ENCODE measurements at regions not wholly inside any gene's neighbourhood (a gene's known extent, or its start where the extent isn't known, plus 50 kb on each side); places are given as distances from the start of the nearest gene placed in this dataset.

GRCh38 chr15:99863550-99864198 is 130.4 kb upstream of the LYSMD4 start:
- Histone ChIP-seq H3K27me3 (ENCODE audit: control insufficient read depth, low read length) (no peaks in the 10 kb centered on the region), H3K79me2 (ENCODE audit: control insufficient read depth, low read length) (no peaks in the 10 kb centered on the region), H4K20me1 (ENCODE audit: control insufficient read depth, insufficient read depth, low read depth, low read length) (no peaks in the 10 kb centered on the region), H3K36me3 (ENCODE audit: control insufficient read depth, low read length) (no peaks in the 10 kb centered on the region), H3K4me1 (ENCODE audit: control insufficient read depth, low read length) (no peaks in the 10 kb centered on the region), H3K4me3 (ENCODE audit: low read length) (no peak overlapping the region), H3K27ac (ENCODE audit: low read depth, low read length) (no peak overlapping the region), H3K4me2 (ENCODE audit: low read length) (no peak overlapping the region), H3K9me3 (ENCODE audit: control insufficient read depth, insufficient read depth, low read length) (no peaks in the 10 kb centered on the region), H3K9me2 (replicated peaks; ENCODE audit: control insufficient read depth, low read length) (no peaks in the 10 kb centered on the region), H3F3A (ENCODE audit: control insufficient read depth, insufficient read depth) (no peaks in the 10 kb centered on the region)
- TF ChIP-seq EZH2phosphoT487 (IDR thresholded peaks at IDR 0.05; ENCODE audit: borderline replicate concordance, low read length): no peak
- no peak for TF ChIP-seq CTCF (IDR thresholded peaks at IDR 0.05; ENCODE audit: low read depth, low read length, poor library complexity, severe bottlenecking)

DNA sequence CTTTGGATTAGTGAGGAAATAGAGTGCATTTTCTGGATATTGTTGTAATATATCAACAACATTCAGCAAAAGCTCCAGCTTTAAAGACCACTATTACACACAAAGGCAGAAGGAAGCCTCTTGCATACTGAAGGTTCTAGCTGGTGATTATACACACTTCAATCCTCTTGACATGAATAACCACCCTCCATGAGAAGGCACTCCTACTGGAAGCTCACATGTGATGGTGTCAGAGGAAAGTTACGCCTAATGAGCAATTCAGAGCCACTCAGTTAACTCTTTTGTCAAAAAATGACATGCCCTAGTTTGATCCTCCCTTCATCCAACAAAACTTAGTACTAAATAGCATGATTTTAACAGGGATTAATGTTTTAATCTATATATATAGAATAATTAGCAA is 124.6 kb upstream of the LYSMD4 start:
- no peaks in the 10 kb centered on the region for H3K36me3 ChIP-seq (ENCODE audit: control insufficient read depth, low read length)
- H3F3A ChIP-seq (ENCODE audit: control insufficient read depth, insufficient read depth): no peaks in the 10 kb centered on the region
- no peaks in the 10 kb centered on the region for H3K27me3 ChIP-seq (ENCODE audit: control insufficient read depth, low read length)
- H3K9me3 ChIP-seq (ENCODE audit: control insufficient read depth, insufficient read depth, low read length): no peaks in the 10 kb centered on the region
- no peaks in the 10 kb centered on the region for H3K79me2 ChIP-seq (ENCODE audit: control insufficient read depth, low read length)
- H3K4me2 ChIP-seq (ENCODE audit: low read length): no peak overlapping the region
- no peaks in the 10 kb centered on the region for H3K4me1 ChIP-seq (ENCODE audit: control insufficient read depth, low read length)
- no peaks in the 10 kb centered on the region for H3K9me2 ChIP-seq (replicated peaks; ENCODE audit: control insufficient read depth, low read length)
- no peaks in the 10 kb centered on the region for H4K20me1 ChIP-seq (ENCODE audit: control insufficient read depth, insufficient read depth, low read depth, low read length)
- no peak overlapping the region for H3K27ac ChIP-seq (ENCODE audit: low read depth, low read length)
- no peak for TF ChIP-seq CTCF (IDR thresholded peaks at IDR 0.05; ENCODE audit: low read depth, low read length, poor library complexity, severe bottlenecking)
- no peak for TF ChIP-seq EZH2phosphoT487 (IDR thresholded peaks at IDR 0.05; ENCODE audit: borderline replicate concordance, low read length)
- no peak overlapping the region for H3K4me3 ChIP-seq (ENCODE audit: low read length)

DNA sequence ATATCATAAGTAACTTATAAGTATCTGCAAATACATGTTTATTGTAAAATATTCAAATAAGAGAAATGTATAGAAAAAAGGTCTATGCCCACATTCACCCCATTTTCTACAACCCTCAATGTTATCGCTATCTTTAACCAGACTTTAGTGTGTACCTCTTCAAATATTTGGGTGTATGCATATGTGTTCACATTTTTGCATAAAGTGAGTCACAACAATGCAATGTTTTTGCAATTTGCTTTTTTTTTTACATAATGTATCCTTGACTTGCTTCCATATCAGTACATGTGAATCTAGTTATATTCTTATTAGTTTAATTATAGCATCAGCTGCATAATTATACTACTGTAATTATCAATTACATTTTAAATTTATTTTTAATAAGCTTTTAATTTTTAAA is 117.3 kb upstream of the LYSMD4 start:
- H3K9me2 ChIP-seq (replicated peaks; ENCODE audit: control insufficient read depth, low read length): no peaks in the 10 kb centered on the region
- H3K4me2 ChIP-seq (ENCODE audit: low read length): no peak overlapping the region
- H3K36me3 ChIP-seq (ENCODE audit: control insufficient read depth, low read length): no peaks in the 10 kb centered on the region
- H3K27ac ChIP-seq (ENCODE audit: low read depth, low read length): no peak overlapping the region
- no peak for TF ChIP-seq CTCF (IDR thresholded peaks at IDR 0.05; ENCODE audit: low read depth, low read length, poor library complexity, severe bottlenecking)
- no peaks in the 10 kb centered on the region for H3K79me2 ChIP-seq (ENCODE audit: control insufficient read depth, low read length)
- H3K9me3 ChIP-seq (ENCODE audit: control insufficient read depth, insufficient read depth, low read length): no peaks in the 10 kb centered on the region
- H3K27me3 ChIP-seq (ENCODE audit: control insufficient read depth, low read length): no peaks in the 10 kb centered on the region
- H4K20me1 ChIP-seq (ENCODE audit: control insufficient read depth, insufficient read depth, low read depth, low read length): no peaks in the 10 kb centered on the region
- H3K4me1 ChIP-seq (ENCODE audit: control insufficient read depth, low read length): no peaks in the 10 kb centered on the region
- H3K4me3 ChIP-seq (ENCODE audit: low read length): no peak overlapping the region
- no peaks in the 10 kb centered on the region for H3F3A ChIP-seq (ENCODE audit: control insufficient read depth, insufficient read depth)
